ENCODE measurements at regions not wholly inside any gene's neighbourhood (a gene's known extent, or its start where the extent isn't known, plus 50 kb on each side); places are given as distances from the start of the nearest gene placed in this dataset.

GRCh38 chr16:79856581-79856980 lies 256.0 kb upstream of the MAF start:
- TF ChIP-seq CTCF (IDR thresholded peaks at IDR 0.05), result no peak
- no peak for TF ChIP-seq EZH2 (IDR thresholded peaks at IDR 0.05; ENCODE audit: borderline replicate concordance, insufficient read depth, low read depth, low read length, poor library complexity, severe bottlenecking)
